ENCODE measurements at regions not wholly inside any gene's neighbourhood (a gene's known extent, or its start where the extent isn't known, plus 50 kb on each side); places are given as distances from the start of the nearest gene placed in this dataset.
A peak's percentile ranks its signal among the peaks of the same experiment; 100 is the strongest.

DNA sequence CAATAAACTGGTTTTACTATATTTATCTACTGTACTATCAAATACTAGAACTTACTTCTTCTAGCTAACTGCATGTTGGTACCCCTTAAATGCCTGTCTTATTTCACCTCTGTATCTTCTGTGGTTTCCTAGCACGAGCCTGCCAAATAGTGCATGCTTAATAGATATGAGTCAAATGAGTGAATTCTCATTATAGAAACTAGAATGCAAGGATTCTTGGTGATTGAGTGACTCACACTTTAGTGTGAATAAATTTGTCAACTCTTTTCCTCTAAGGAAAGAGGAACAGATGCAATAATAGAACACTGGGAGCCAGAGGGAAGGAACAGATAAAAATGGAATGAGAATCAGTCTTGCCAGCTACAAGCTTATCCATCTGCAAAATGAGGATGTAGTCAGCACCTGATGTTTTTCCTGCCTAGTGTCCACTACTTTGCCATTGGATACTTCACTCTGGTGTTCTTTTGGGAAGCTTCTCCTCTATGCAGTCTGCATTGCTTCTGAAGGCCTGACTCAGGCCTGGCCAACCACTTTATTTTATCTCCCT is 189.1 kb upstream of the CADPS start:
- H3K4me3 ChIP-seq (ENCODE audit: low read depth, low read length): no peak overlapping the region
- TF ChIP-seq CTCF (conservative IDR thresholded peaks at IDR 0.05; ENCODE audit: low read depth, low read length): no peak
- no peak for DNase-seq (ENCODE audit: low read depth)

DNA sequence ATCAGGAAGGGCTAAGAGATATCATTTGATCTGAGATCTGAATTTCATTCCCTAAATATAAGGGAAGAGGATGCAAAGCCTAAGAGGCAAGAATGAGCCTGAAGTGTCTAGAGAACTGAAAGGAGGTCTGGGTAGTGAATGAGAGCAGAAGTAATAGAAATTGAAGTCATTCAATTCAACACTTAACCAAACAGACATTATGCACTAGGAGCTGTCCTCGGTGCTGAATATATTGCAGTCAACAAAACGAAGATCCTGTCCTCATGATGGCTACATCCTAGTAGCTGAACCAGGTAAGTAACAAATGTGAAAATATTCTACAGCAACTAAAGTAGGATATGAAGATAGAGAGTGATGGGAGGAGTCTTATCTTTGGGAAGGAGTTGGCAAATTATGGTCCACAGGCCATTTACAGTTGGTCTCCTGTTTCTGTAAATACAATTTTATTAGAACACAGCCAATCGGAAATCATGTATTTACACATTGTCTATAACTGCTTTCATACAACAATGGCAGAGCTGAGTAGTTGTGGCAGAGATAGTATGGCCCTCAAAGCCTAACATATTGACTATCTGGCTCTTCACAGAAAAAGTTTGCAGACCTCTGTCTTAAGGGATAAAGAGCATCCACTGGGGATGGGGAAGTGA is 192.9 kb upstream of the CADPS start:
- DNase-seq (ENCODE audit: low read depth): peak; percentile 1
- no peak for TF ChIP-seq CTCF (conservative IDR thresholded peaks at IDR 0.05; ENCODE audit: low read depth, low read length)
- no peak overlapping the region for H3K4me3 ChIP-seq (ENCODE audit: low read depth, low read length)

- DNase-seq (ENCODE audit: low read depth): no peak
- no peak overlapping the region for H3K4me3 ChIP-seq (ENCODE audit: low read depth, low read length)
Observed at GRCh38 chr3:63069806-63070475, 194.7 kb upstream of the CADPS start.

GRCh38 chr3:63070476-63070810 is 195.2 kb upstream of the CADPS start:
- H3K4me3 ChIP-seq (ENCODE audit: low read depth, low read length): no peak overlapping the region
- TF ChIP-seq CTCF (conservative IDR thresholded peaks at IDR 0.05; ENCODE audit: low read depth, low read length): no peak
- DNase-seq (ENCODE audit: low read depth): no peak

More at GRCh38 chr3:63069806-63070475, 194.7 kb upstream of the CADPS start:
- TF ChIP-seq CTCF (conservative IDR thresholded peaks at IDR 0.05; ENCODE audit: low read depth, low read length): no peak

GRCh38 chr3:63076357-63076756 is 201.1 kb upstream of the CADPS start:
- DNase-seq (ENCODE audit: low read depth): no peak
- TF ChIP-seq CTCF (conservative IDR thresholded peaks at IDR 0.05; ENCODE audit: low read depth, low read length): no peak
- no peak overlapping the region for H3K4me3 ChIP-seq (ENCODE audit: low read depth, low read length)

DNA sequence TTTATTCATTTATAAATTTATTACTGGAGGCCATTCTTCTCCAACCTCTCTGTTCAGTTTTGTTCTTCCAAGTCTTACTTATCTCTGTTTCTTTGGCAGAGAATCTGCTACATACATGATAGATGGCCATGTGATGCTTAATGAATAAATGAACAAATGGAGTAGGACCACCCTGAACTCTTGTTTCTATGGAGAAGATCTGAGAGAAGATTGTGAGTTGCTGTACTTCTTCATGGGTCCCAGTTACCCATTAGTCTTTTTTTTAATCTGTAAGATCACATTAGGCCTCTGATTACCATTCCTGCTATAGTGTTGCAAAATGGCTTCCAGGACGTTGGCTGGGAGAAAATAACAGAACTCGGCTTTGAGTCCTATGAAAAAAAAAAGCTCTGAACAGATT is 191.9 kb upstream of the SYNPR start:
- no peak for TF ChIP-seq CTCF (conservative IDR thresholded peaks at IDR 0.05; ENCODE audit: low read depth, low read length)
- H3K4me3 ChIP-seq (ENCODE audit: low read depth, low read length): no peak overlapping the region
- no peak for DNase-seq (ENCODE audit: low read depth)

Data from epithelial cell of proximal tubule (primary cell).